ENCODE measurements at regions not wholly inside any gene's neighbourhood (a gene's known extent, or its start where the extent isn't known, plus 50 kb on each side); places are given as distances from the start of the nearest gene placed in this dataset.

GRCh38 chr13:80481588-80481987, 140.7 kb upstream of the SPRY2 start:
- no peaks in the 10 kb centered on the region for H3K36me3 ChIP-seq (ENCODE audit: control insufficient read depth in 2 of 2, extremely low read depth in 1 of 2, insufficient read depth in 2 of 2, low read length in 2 of 2)
- no peak overlapping the region for H3K9ac ChIP-seq (replicated peaks; ENCODE audit: extremely low read depth, insufficient read depth, low read length)
- H3K27me3 ChIP-seq (ENCODE audit: control insufficient read depth in 2 of 2, insufficient read depth in 2 of 2, low read length in 2 of 2): no peaks in the 10 kb centered on the region
- H3K4me2 ChIP-seq (ENCODE audit: insufficient read depth, low read length): no peak overlapping the region
- TF ChIP-seq GATA2 (IDR thresholded peaks at IDR 0.05; ENCODE audit: insufficient read depth, insufficient read length, low read depth, low read length): no peak
- no peak for TF ChIP-seq JUN (IDR thresholded peaks at IDR 0.05; ENCODE audit: borderline replicate concordance, insufficient read depth, insufficient read length, low read depth)
- no peak for TF ChIP-seq EZH2 (IDR thresholded peaks at IDR 0.05; ENCODE audit: borderline replicate concordance, low read depth, low read length, severe bottlenecking)
- no peak for TF ChIP-seq FOS (IDR thresholded peaks at IDR 0.05; ENCODE audit: borderline replicate concordance, insufficient read depth, low read length)
- no peak for TF ChIP-seq MYC (IDR thresholded peaks at IDR 0.05; ENCODE audit: low read depth, low read length)
- TF ChIP-seq CTCF (IDR thresholded peaks at IDR 0.05; ENCODE audit: extremely low read depth in 1 of 2, insufficient read depth in 1 of 2, low read depth in 1 of 2, low read length in 2 of 2): no peak
- no peak for TF ChIP-seq POLR2A (IDR thresholded peaks at IDR 0.05; ENCODE audit: low read depth, low read length)
- dilution Hi-C loops (cut with MboI; ENCODE audit: extremely low pct_ligation_motif_present, low sequenced_read_pairs) (no loop called here), intact Hi-C loops (cut with micrococcal nuclease) (no loop called here)
- no peak overlapping the region for H3K4me3 ChIP-seq (replicated peaks in 1 of 3; ENCODE audit: insufficient read depth in 1 of 3, low read depth in 1 of 3, low read length in 3 of 3)
- H3K4me1 ChIP-seq (ENCODE audit: control insufficient read depth, extremely low read depth, insufficient read depth, low read length): no peaks in the 10 kb centered on the region
- FAIRE-seq: no peak
- no peaks in the 10 kb centered on the region for H3K9me3 ChIP-seq (replicated peaks; ENCODE audit: control insufficient read depth, insufficient read depth, low read length)
- no peaks in the 10 kb centered on the region for H4K20me1 ChIP-seq (replicated peaks; ENCODE audit: control insufficient read depth, extremely low read depth, insufficient read depth, low read length)
- H3K9me1 ChIP-seq (replicated peaks; ENCODE audit: control insufficient read depth, extremely low read depth, insufficient read depth, low read length): no peaks in the 10 kb centered on the region
- ChIA-PET POLR2A (no interaction called here), CTCF (no interaction called here)
- BruUV-seq (replicated peaks): no TSS peak
- no peak overlapping the region for H2AFZ ChIP-seq (ENCODE audit: low read depth, low read length)
- DNase-seq (ENCODE audit: low read depth, low spot score): no peak
- no peaks in the 10 kb centered on the region for H3K79me2 ChIP-seq (ENCODE audit: control insufficient read depth, insufficient read depth, low read length)
- H3K27ac ChIP-seq (ENCODE audit: insufficient read depth, low read depth, low read length): no peak overlapping the region

Data from endothelial cell of umbilical vein (primary cell).